ENCODE measurements at regions not wholly inside any gene's neighbourhood (a gene's known extent, or its start where the extent isn't known, plus 50 kb on each side); places are given as distances from the start of the nearest gene placed in this dataset.

GRCh38 chr13:72151241-72151640, 284.2 kb upstream of the DACH1 start:
- POLR2A ChIA-PET, result no interaction called here
- no peaks in the 10 kb centered on the region for H3K27me3 Mint-ChIP-seq
- no peak for ATAC-seq (ENCODE audit: poor library complexity)

GRCh38 chr13:72150502-72150901, 283.5 kb upstream of the DACH1 start:
- Histone ChIP-seq H3K27ac (ENCODE audit: low read depth in 1 of 2, low read length in 2 of 2) (no peak overlapping the region), H3K27me3 (ENCODE audit: control insufficient read depth in 1 of 2, insufficient read depth in 2 of 2, low read length in 2 of 2) (no peaks in the 10 kb centered on the region), H3K4me1 (ENCODE audit: insufficient read depth, low read length) (no peaks in the 10 kb centered on the region), H3K9me3 (ENCODE audit: control insufficient read depth in 1 of 2, insufficient read depth in 1 of 2, low read length in 2 of 2) (no peaks in the 10 kb centered on the region), H3K4me3 (ENCODE audit: low read length) (no peak overlapping the region), H3K36me3 (ENCODE audit: insufficient read depth, low read length) (no peaks in the 10 kb centered on the region)
- ATAC-seq (ENCODE audit: poor library complexity) (no peak), DNase-seq (no peak)
- CTCF ChIA-PET, result no interaction called here
- Mint-ChIP-seq H3K36me3 (ENCODE audit: low read depth) (no peaks in the 10 kb centered on the region), H3K27ac (no peak overlapping the region), H3K27me3 (no peaks in the 10 kb centered on the region), H3K4me3 (no peak overlapping the region), H3K9me3 (peaks cover 4% of the 10 kb centered on the region), H3K4me1 (ENCODE audit: low read depth) (no peaks in the 10 kb centered on the region)
- intact Hi-C loops (cut with DNase I, micrococcal nuclease), result no loop called here
- POLR2A ChIA-PET, result no interaction called here
- TF ChIP-seq CTCF (IDR thresholded peaks at IDR 0.05), result no peak

More at GRCh38 chr13:72151241-72151640, 284.2 kb upstream of the DACH1 start:
- H3K36me3 Mint-ChIP-seq (ENCODE audit: low read depth), result no peaks in the 10 kb centered on the region
- no peak for DNase-seq
- intact Hi-C loops (cut with DNase I, micrococcal nuclease), result no loop called here
- no peak overlapping the region for H3K27ac Mint-ChIP-seq
- Histone ChIP-seq H3K27ac (ENCODE audit: low read depth in 1 of 2, low read length in 2 of 2) (no peak overlapping the region), H3K36me3 (ENCODE audit: insufficient read depth, low read length) (no peaks in the 10 kb centered on the region), H3K4me3 (ENCODE audit: low read length) (no peak overlapping the region), H3K9me3 (ENCODE audit: control insufficient read depth in 1 of 2, insufficient read depth in 1 of 2, low read length in 2 of 2) (no peaks in the 10 kb centered on the region), H3K27me3 (ENCODE audit: control insufficient read depth in 1 of 2, insufficient read depth in 2 of 2, low read length in 2 of 2) (no peaks in the 10 kb centered on the region), H3K4me1 (ENCODE audit: insufficient read depth, low read length) (no peaks in the 10 kb centered on the region)
- H3K4me3 Mint-ChIP-seq, result no peak overlapping the region
- H3K9me3 Mint-ChIP-seq, result peaks cover 4% of the 10 kb centered on the region
- CTCF ChIA-PET, result no interaction called here
- no peaks in the 10 kb centered on the region for H3K4me1 Mint-ChIP-seq (ENCODE audit: low read depth)
- TF ChIP-seq CTCF (IDR thresholded peaks at IDR 0.05), result no peak

GRCh38 chr13:72149701-72150100, 282.7 kb upstream of the DACH1 start:
- no peaks in the 10 kb centered on the region for H3K4me1 Mint-ChIP-seq (ENCODE audit: low read depth)
- DNase-seq (no peak), ATAC-seq (ENCODE audit: poor library complexity) (no peak)
- no peak overlapping the region for H3K4me3 Mint-ChIP-seq
- intact Hi-C loops (cut with DNase I, micrococcal nuclease), result no loop called here
- ChIA-PET POLR2A (no interaction called here), CTCF (no interaction called here)
- H3K36me3 Mint-ChIP-seq (ENCODE audit: low read depth), result no peaks in the 10 kb centered on the region
- Histone ChIP-seq H3K4me1 (ENCODE audit: insufficient read depth, low read length) (no peaks in the 10 kb centered on the region), H3K27ac (ENCODE audit: low read depth in 1 of 2, low read length in 2 of 2) (no peak overlapping the region), H3K36me3 (ENCODE audit: insufficient read depth, low read length) (no peaks in the 10 kb centered on the region), H3K9me3 (ENCODE audit: control insufficient read depth in 1 of 2, insufficient read depth in 1 of 2, low read length in 2 of 2) (no peaks in the 10 kb centered on the region), H3K27me3 (ENCODE audit: control insufficient read depth in 1 of 2, insufficient read depth in 2 of 2, low read length in 2 of 2) (no peaks in the 10 kb centered on the region), H3K4me3 (ENCODE audit: low read length) (no peak overlapping the region)
- H3K9me3 Mint-ChIP-seq, result peaks cover 4% of the 10 kb centered on the region
- no peak overlapping the region for H3K27ac Mint-ChIP-seq
- H3K27me3 Mint-ChIP-seq, result no peaks in the 10 kb centered on the region
- no peak for TF ChIP-seq CTCF (IDR thresholded peaks at IDR 0.05)
